LoVo (cell line): ENCODE measurements at regions not wholly inside any gene's neighbourhood (a gene's known extent, or its start where the extent isn't known, plus 50 kb on each side); places are given as distances from the start of the nearest gene placed in this dataset.
"Not testable (repeated sequence)": the region's sequence is repeated elsewhere in the genome, so short reads cannot be mapped to it uniquely, and the experiment has no call there.

Source experiments
- DNase-seq: peaks from one replicate; pipeline ENCODE4 v3.0.0-alpha.2; 2016; ENCODE audit warnings: low spot score

GRCh38 chr9:103242025-103242424 is 246.9 kb downstream of the CYLC2 start:
- DNase-seq = no peak

GRCh38 chr9:103242486-103242885 is 247.4 kb downstream of the CYLC2 start:
- DNase-seq = no peak

GRCh38 chr9:103243553-103243952 is 248.4 kb downstream of the CYLC2 start:
- DNase-seq = no peak

GRCh38 chr9:103245369-103245768 is 250.2 kb downstream of the CYLC2 start:
- DNase-seq = no peak

GRCh38 chr9:103261951-103262350 is 266.8 kb downstream of the CYLC2 start:
- no peak for DNase-seq

- DNase-seq = no peak
Observed at GRCh38 chr9:103266064-103266463, 270.9 kb downstream of the CYLC2 start.

GRCh38 chr9:103277240-103277639 is 282.1 kb downstream of the CYLC2 start:
- DNase-seq = no peak

GRCh38 chr9:103281126-103281525 is 286.0 kb downstream of the CYLC2 start:
- DNase-seq = no peak

GRCh38 chr9:103287361-103287760 is 292.2 kb downstream of the CYLC2 start:
- no peak for DNase-seq

- DNase-seq = no peak
Observed at GRCh38 chr9:103296189-103296588, 301.1 kb downstream of the CYLC2 start.

GRCh38 chr9:103301051-103301450 is 305.9 kb downstream of the CYLC2 start:
- DNase-seq = no peak

GRCh38 chr9:103304797-103305196 is 309.7 kb downstream of the CYLC2 start:
- DNase-seq = no peak

GRCh38 chr9:103319979-103320378 is 324.8 kb downstream of the CYLC2 start:
- DNase-seq = no peak

GRCh38 chr9:103323699-103324098 is 328.6 kb downstream of the CYLC2 start:
- no peak for DNase-seq

- DNase-seq = no peak
Observed at GRCh38 chr9:103335461-103335860, 340.3 kb downstream of the CYLC2 start.

GRCh38 chr9:103355000-103355399 is 359.9 kb downstream of the CYLC2 start:
- no peak for DNase-seq

- not testable (repeated sequence) for DNase-seq
Observed at GRCh38 chr9:103357980-103358379, 362.8 kb downstream of the CYLC2 start.

- no peak for DNase-seq
Observed at GRCh38 chr9:103361906-103362305, 366.8 kb downstream of the CYLC2 start.

- DNase-seq = no peak
Observed at GRCh38 chr9:103362986-103363385, 367.9 kb downstream of the CYLC2 start.

GRCh38 chr9:103364753-103365152 is 369.6 kb downstream of the CYLC2 start:
- no peak for DNase-seq

GRCh38 chr9:103371152-103371551 is 376.0 kb downstream of the CYLC2 start:
- DNase-seq = no peak

- no peak for DNase-seq
Observed at GRCh38 chr9:103372828-103373227, 377.7 kb downstream of the CYLC2 start.

GRCh38 chr9:103377667-103378066 is 382.5 kb downstream of the CYLC2 start:
- DNase-seq = no peak

GRCh38 chr9:103397868-103398600 is 402.9 kb downstream of the CYLC2 start:
- peak; percentile 57 for DNase-seq
